Activated T-helper 1 cell treated with anti-CD3 and anti-CD28 coated beads, Interleukin-12 subunit alpha, Interleukin-12 subunit beta, Interleukin-2, Interleukin-4 antibody, amounts not matched to agents 30 ng/mL and 10 ng/mL and 1 ng/mL, durations not matched to agents 14 hours and 24 hours and 36 hours (primary cell): ENCODE measurements at regions not wholly inside any gene's neighbourhood (a gene's known extent, or its start where the extent isn't known, plus 50 kb on each side); places are given as distances from the start of the nearest gene placed in this dataset.
"Not testable (repeated sequence)": the region's sequence is repeated elsewhere in the genome, so short reads cannot be mapped to it uniquely, and the experiment has no call there.

Experiments used
- DNase-seq: peaks from one replicate; pipeline ENCODE4 v3.0.0; 2021; ENCODE audit warnings: low spot score
- H3K27ac Mint-ChIP-seq: one replicate; pipeline ENCODE4 v1.8.0; 2021; ENCODE audit warnings: mild to moderate bottlenecking, mixed read lengths
- H3K27me3 Mint-ChIP-seq: one replicate; pipeline ENCODE4 v1.8.0; 2022; ENCODE audit warnings: mild to moderate bottlenecking, moderate library complexity, mixed read lengths; ENCODE audit not compliant: insufficient read depth
- H3K36me3 Mint-ChIP-seq: one replicate; pipeline ENCODE4 v1.8.0; 2021; ENCODE audit warnings: low read depth, mixed read lengths
- H3K4me1 Mint-ChIP-seq: one replicate; pipeline ENCODE4 v1.8.0; 2021; ENCODE audit warnings: low read depth, mixed read lengths
- H3K4me3 Mint-ChIP-seq: one replicate; pipeline ENCODE4 v1.8.0; 2021; ENCODE audit warnings: mild to moderate bottlenecking, moderate library complexity, mixed read lengths
- H3K9me3 Mint-ChIP-seq: one replicate; pipeline ENCODE4 v1.8.0; 2021; ENCODE audit warnings: mixed read lengths
- intact Hi-C: fragments of 100-400 bp; cut with micrococcal nuclease; formaldehyde crosslinking; loops from one replicate; pipeline ENCODE4 v1.15.1; 2024

GRCh38 chr13:59305896-59306295 lies 857.8 kb downstream of the DIAPH3 start:
- intact Hi-C loops, result no loop called here
- Mint-ChIP-seq H3K36me3 (no peaks in the 10 kb centered on the region), H3K4me3 (no peak overlapping the region), H3K9me3 (no peaks in the 10 kb centered on the region), H3K4me1 (no peaks in the 10 kb centered on the region), H3K27me3 (no peaks in the 10 kb centered on the region), H3K27ac (no peak overlapping the region)
- DNase-seq, result no peak

DNA sequence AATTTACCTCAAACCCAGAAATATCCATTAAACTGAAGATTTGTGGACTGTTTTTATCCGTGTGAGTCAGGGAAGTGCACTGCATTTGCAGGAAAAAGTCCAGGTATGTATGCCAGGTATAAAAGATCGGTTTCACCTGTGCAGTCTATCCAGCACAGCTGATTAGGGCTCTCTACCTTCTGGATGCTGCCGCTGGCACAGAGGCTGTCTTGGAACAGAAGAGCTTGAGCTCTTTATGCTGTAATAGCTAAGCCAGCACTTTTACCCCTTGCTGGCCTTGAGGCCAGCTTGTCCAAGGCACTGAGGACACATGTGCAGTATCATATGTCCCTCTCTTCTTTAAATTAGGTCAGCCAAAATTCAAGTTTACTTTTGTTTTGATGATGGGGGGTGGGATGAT lies 851.0 kb downstream of the DIAPH3 start:
- Mint-ChIP-seq H3K4me3 (no peak overlapping the region), H3K4me1 (no peaks in the 10 kb centered on the region), H3K36me3 (no peaks in the 10 kb centered on the region), H3K27ac (no peak overlapping the region), H3K9me3 (no peaks in the 10 kb centered on the region), H3K27me3 (no peaks in the 10 kb centered on the region)
- intact Hi-C loops, result no loop called here
- no peak for DNase-seq

- no peaks in the 10 kb centered on the region for H3K4me1 Mint-ChIP-seq
- H3K27me3 Mint-ChIP-seq, result no peaks in the 10 kb centered on the region
- no peak overlapping the region for H3K4me3 Mint-ChIP-seq
- peak; percentile 19 for DNase-seq
- H3K27ac Mint-ChIP-seq, result no peak overlapping the region
- no peaks in the 10 kb centered on the region for H3K36me3 Mint-ChIP-seq
- no peaks in the 10 kb centered on the region for H3K9me3 Mint-ChIP-seq
- intact Hi-C loops, result no loop called here
Observed at GRCh38 chr13:59318320-59318930, 845.3 kb downstream of the DIAPH3 start.

- no peak overlapping the region for H3K4me3 Mint-ChIP-seq
- no peak for DNase-seq
- H3K27ac Mint-ChIP-seq, result no peak overlapping the region
- H3K9me3 Mint-ChIP-seq, result no peaks in the 10 kb centered on the region
- intact Hi-C loops, result no loop called here
- H3K36me3 Mint-ChIP-seq, result no peaks in the 10 kb centered on the region
- H3K4me1 Mint-ChIP-seq, result no peaks in the 10 kb centered on the region
- no peaks in the 10 kb centered on the region for H3K27me3 Mint-ChIP-seq
Observed at GRCh38 chr13:59319276-59319675, 844.5 kb downstream of the DIAPH3 start.

DNA sequence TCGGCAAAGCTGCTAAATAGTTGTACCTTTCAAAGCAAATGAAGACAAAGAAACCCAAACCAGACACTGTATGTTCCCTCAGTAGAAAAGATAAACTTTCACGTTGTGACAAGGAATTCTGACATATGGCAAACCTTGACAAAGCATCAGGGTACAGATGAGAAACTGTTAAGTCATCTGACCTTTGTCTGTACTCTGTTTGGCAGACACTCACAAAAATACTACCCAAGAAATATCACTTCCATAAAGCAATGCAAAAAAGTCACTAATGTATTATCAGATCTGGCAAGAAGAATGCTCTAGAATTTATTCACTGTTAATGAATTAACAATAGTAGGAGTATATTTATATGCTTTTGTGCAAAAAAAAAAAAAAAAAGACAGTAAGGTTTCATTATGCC lies 843.7 kb downstream of the DIAPH3 start:
- intact Hi-C loops, result no loop called here
- no peak overlapping the region for H3K27ac Mint-ChIP-seq
- H3K4me1 Mint-ChIP-seq, result no peaks in the 10 kb centered on the region
- H3K9me3 Mint-ChIP-seq, result no peaks in the 10 kb centered on the region
- no peaks in the 10 kb centered on the region for H3K36me3 Mint-ChIP-seq
- no peaks in the 10 kb centered on the region for H3K27me3 Mint-ChIP-seq
- no peak for DNase-seq
- H3K4me3 Mint-ChIP-seq, result no peak overlapping the region

DNA sequence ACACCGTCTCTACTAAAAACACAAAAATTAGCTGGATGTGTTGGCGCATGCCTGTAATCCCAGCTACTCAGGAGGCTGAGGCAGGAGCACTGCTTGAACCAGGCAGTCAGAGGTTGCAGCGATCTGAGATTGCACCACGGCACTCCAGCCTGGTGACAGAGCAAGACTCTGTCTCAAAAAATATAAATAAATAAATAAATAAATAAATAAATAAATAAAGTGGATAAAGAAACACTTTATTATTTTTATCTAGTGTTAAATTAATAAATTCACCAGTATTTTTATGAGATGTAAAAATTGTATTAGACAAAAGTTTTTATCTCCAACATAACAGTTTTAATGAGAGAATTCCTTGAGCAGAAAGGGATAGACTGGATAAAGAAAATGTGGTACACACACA lies 839.3 kb downstream of the DIAPH3 start:
- H3K4me3 Mint-ChIP-seq, H3K27ac Mint-ChIP-seq, H3K4me1 Mint-ChIP-seq, H3K9me3 Mint-ChIP-seq, intact Hi-C loops, DNase-seq, H3K27me3 Mint-ChIP-seq, H3K36me3 Mint-ChIP-seq: not testable (repeated sequence)

DNA sequence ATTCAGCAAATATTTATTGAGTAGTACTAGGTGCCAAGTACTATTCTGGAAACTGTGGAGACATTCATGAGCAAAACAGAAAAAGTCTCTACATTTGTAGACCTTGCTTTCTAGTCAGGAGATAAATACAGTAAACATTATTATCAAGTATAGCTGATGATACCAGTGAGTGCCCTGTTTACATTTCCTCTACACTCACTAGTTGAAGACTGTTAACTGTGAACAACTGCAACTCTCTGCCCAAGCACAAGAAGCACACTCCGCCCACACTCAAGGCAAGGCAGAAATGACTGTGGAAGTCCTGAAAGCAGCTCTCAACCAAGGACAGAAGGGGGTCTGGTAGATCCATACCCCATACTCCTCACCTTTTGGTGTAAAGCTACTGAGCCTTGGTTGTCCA lies 837.0 kb downstream of the DIAPH3 start:
- Mint-ChIP-seq H3K27ac (no peak overlapping the region), H3K27me3 (no peaks in the 10 kb centered on the region), H3K4me3 (no peak overlapping the region), H3K36me3 (no peaks in the 10 kb centered on the region), H3K4me1 (no peaks in the 10 kb centered on the region), H3K9me3 (no peaks in the 10 kb centered on the region)
- DNase-seq, result no peak
- intact Hi-C loops, result no loop called here

GRCh38 chr13:59330764-59331163 lies 833.0 kb downstream of the DIAPH3 start:
- intact Hi-C loops, result no loop called here

GRCh38 chr13:59332966-59333365 lies 830.8 kb downstream of the DIAPH3 start:
- H3K4me3 Mint-ChIP-seq, result no peak overlapping the region
- H3K9me3 Mint-ChIP-seq, result no peaks in the 10 kb centered on the region
- no peaks in the 10 kb centered on the region for H3K36me3 Mint-ChIP-seq
- H3K4me1 Mint-ChIP-seq, result no peaks in the 10 kb centered on the region
- no peak for DNase-seq
- no peak overlapping the region for H3K27ac Mint-ChIP-seq
- H3K27me3 Mint-ChIP-seq, result no peaks in the 10 kb centered on the region
- intact Hi-C loops, result no loop called here

More at GRCh38 chr13:59330764-59331163, 833.0 kb downstream of the DIAPH3 start:
- Mint-ChIP-seq H3K9me3 (no peaks in the 10 kb centered on the region), H3K4me3 (no peak overlapping the region), H3K4me1 (no peaks in the 10 kb centered on the region), H3K27me3 (no peaks in the 10 kb centered on the region), H3K36me3 (no peaks in the 10 kb centered on the region), H3K27ac (no peak overlapping the region)
- no peak for DNase-seq

DNA sequence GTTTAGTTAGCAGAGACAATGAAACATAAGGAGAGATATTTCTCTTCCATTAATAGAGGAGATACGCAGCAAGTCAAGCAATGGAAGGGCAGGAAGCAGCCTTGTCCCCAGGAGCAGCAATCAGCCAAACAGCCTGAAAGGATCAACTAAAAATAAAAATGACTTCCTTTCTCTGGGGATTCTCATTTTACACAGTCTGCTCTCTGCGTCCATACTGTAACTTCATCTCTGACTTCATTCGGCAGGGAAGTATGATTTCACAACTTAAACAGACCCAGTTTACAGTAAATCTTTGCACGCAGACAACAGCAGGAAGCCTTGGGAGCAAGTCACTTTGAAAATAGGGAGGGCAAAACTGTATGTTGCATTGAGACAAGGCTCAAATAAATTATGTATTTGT lies 826.7 kb downstream of the DIAPH3 start:
- H3K9me3 Mint-ChIP-seq, result no peaks in the 10 kb centered on the region
- no peak overlapping the region for H3K27ac Mint-ChIP-seq
- no peaks in the 10 kb centered on the region for H3K4me1 Mint-ChIP-seq
- intact Hi-C loops, result no loop called here
- H3K27me3 Mint-ChIP-seq, result no peaks in the 10 kb centered on the region
- DNase-seq, result no peak
- no peaks in the 10 kb centered on the region for H3K36me3 Mint-ChIP-seq
- H3K4me3 Mint-ChIP-seq, result no peak overlapping the region

DNA sequence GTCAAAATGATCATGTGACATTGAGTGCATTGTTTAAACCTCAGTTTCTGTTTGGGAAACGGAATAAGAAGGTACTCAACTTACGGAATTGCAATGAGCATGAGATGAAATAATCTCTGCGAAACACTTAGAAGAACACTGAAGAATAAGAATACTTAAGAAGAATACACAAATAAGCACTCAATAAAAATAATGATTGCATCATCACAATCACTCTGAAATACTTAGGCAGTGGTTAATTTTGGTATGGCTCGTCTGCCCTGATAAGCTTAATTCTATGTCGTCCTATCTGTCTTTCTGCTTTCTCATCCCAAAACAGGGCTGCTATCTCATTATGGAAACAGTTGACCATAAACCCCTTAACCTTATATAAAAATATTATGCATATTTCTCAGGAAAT lies 823.6 kb downstream of the DIAPH3 start:
- no peaks in the 10 kb centered on the region for H3K4me1 Mint-ChIP-seq
- H3K27me3 Mint-ChIP-seq, result no peaks in the 10 kb centered on the region
- no peaks in the 10 kb centered on the region for H3K36me3 Mint-ChIP-seq
- intact Hi-C loops, result no loop called here
- no peak overlapping the region for H3K27ac Mint-ChIP-seq
- H3K9me3 Mint-ChIP-seq, result no peaks in the 10 kb centered on the region
- DNase-seq, result no peak
- H3K4me3 Mint-ChIP-seq, result no peak overlapping the region

GRCh38 chr13:59340581-59340980 lies 823.1 kb downstream of the DIAPH3 start:
- H3K9me3 Mint-ChIP-seq, result no peaks in the 10 kb centered on the region
- H3K27ac Mint-ChIP-seq, result no peak overlapping the region

GRCh38 chr13:59342400-59342799 lies 821.3 kb downstream of the DIAPH3 start:
- H3K4me3 Mint-ChIP-seq, result no peak overlapping the region
- H3K27ac Mint-ChIP-seq, result no peak overlapping the region

More at GRCh38 chr13:59340581-59340980, 823.1 kb downstream of the DIAPH3 start:
- intact Hi-C loops, result no loop called here
- no peak for DNase-seq
- Mint-ChIP-seq H3K4me3 (no peak overlapping the region), H3K4me1 (no peaks in the 10 kb centered on the region), H3K36me3 (no peaks in the 10 kb centered on the region), H3K27me3 (no peaks in the 10 kb centered on the region)

GRCh38 chr13:59343132-59343531 lies 820.6 kb downstream of the DIAPH3 start:
- H3K36me3 Mint-ChIP-seq, result no peaks in the 10 kb centered on the region
- no peaks in the 10 kb centered on the region for H3K27me3 Mint-ChIP-seq
- H3K27ac Mint-ChIP-seq, result no peak overlapping the region
- H3K4me1 Mint-ChIP-seq, result no peaks in the 10 kb centered on the region
- no peak overlapping the region for H3K4me3 Mint-ChIP-seq
- H3K9me3 Mint-ChIP-seq, result no peaks in the 10 kb centered on the region
- DNase-seq, result no peak
- intact Hi-C loops, result no loop called here

More at GRCh38 chr13:59342400-59342799, 821.3 kb downstream of the DIAPH3 start:
- no peaks in the 10 kb centered on the region for H3K27me3 Mint-ChIP-seq
- H3K36me3 Mint-ChIP-seq, result no peaks in the 10 kb centered on the region
- no peak for DNase-seq
- no peaks in the 10 kb centered on the region for H3K9me3 Mint-ChIP-seq
- no peaks in the 10 kb centered on the region for H3K4me1 Mint-ChIP-seq
- intact Hi-C loops, result no loop called here
